Peyer's patch (tissue), 4 donors: ENCODE measurements at regions not wholly inside any gene's neighbourhood (a gene's known extent, or its start where the extent isn't known, plus 50 kb on each side); places are given as distances from the start of the nearest gene placed in this dataset.

Experiments used
- DNase-seq, 3 donors: peaks; one replicate each; pipeline ENCODE4 v3.0.0-alpha.2; 2017 to 2019
- H3K27ac ChIP-seq, 4 donors: fragments of 200-600 bp; sonication (generic); one replicate each; pipeline ENCODE4 v1.5.1; 2016 to 2019
- H3K27me3 ChIP-seq, 2 donors: fragments of 200-600 bp; sonication (generic); one replicate each; pipeline ENCODE4 v1.5.1; 2019
- H3K36me3 ChIP-seq, 3 donors: fragments of 200-600 bp; sonication (generic); one replicate each; pipeline ENCODE4 v1.5.1; 2016 to 2019
- H3K4me1 ChIP-seq, 4 donors: fragments of 200-600 bp; sonication (generic); one replicate each; pipeline ENCODE4 v1.5.1; 2016 to 2019
- H3K4me3 ChIP-seq, 4 donors: fragments of 200-600 bp; sonication (generic); 1 replicate in 3 of 4; 2 replicates in 1 of 4; pipeline ENCODE4 v1.5.1; 2016 to 2019; ENCODE audit warnings: mild to moderate bottlenecking in 1 of 4
- H3K9me3 ChIP-seq, 4 donors: fragments of 200-600 bp; sonication (generic); one replicate each; pipeline ENCODE4 v1.5.1; 2016 to 2019; ENCODE audit warnings: mild to moderate bottlenecking in 1 of 4
- POLR2A ChIP-seq, 2 donors: fragments of 450-650 bp; IDR thresholded peaks; one replicate each; pipeline ENCODE4 v1.5.1; 2017; ENCODE audit warnings: antibody characterized with exemption in 2 of 2, mild to moderate bottlenecking in 2 of 2, moderate library complexity in 2 of 2
- TF ChIP-seq, protein P1 (sequence below), 6 experiments: fragments of 450-650 bp in 4 of 6; fragments of 200-600 bp in 2 of 6; sonication (generic) in 1 of 6; IDR thresholded peaks; one replicate each; pipeline ENCODE4 v1.5.1; 2017 to 2019; ENCODE audit warnings: antibody characterized with exemption in 6 of 6, mild to moderate bottlenecking in 3 of 6, moderate library complexity in 1 of 6

DNA sequence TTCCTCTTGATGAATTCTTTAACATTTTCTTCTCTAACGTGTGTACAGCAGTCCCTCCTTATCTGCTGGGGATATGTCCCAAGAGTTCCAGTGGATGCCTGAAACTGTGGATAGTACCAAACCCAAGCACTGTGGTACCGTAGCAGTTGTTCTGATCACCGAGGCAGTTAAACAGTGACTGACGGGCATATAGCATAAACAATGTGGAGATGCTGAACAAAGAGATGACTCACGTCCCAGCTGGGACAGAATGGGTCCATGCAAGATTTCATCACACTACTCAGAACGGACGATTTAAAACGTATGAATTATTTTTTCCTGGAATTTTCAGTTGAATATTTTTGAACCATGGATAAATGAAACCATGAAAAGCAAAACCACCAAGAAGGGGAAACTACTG, 54.5 kb upstream of the SPAG16 start:
- Histone ChIP-seq H3K9me3 (no peaks in the 10 kb centered on the region), H3K36me3 (no peaks in the 10 kb centered on the region), H3K4me3 (no peak overlapping the region), H3K4me1 (no peaks in the 10 kb centered on the region), H3K27me3 (no peaks in the 10 kb centered on the region), H3K27ac (no peak overlapping the region)
- no peak for DNase-seq
- TF ChIP-seq, protein P1, sequence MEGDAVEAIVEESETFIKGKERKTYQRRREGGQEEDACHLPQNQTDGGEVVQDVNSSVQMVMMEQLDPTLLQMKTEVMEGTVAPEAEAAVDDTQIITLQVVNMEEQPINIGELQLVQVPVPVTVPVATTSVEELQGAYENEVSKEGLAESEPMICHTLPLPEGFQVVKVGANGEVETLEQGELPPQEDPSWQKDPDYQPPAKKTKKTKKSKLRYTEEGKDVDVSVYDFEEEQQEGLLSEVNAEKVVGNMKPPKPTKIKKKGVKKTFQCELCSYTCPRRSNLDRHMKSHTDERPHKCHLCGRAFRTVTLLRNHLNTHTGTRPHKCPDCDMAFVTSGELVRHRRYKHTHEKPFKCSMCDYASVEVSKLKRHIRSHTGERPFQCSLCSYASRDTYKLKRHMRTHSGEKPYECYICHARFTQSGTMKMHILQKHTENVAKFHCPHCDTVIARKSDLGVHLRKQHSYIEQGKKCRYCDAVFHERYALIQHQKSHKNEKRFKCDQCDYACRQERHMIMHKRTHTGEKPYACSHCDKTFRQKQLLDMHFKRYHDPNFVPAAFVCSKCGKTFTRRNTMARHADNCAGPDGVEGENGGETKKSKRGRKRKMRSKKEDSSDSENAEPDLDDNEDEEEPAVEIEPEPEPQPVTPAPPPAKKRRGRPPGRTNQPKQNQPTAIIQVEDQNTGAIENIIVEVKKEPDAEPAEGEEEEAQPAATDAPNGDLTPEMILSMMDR (IDR thresholded peaks at IDR 0.05), result no peak
- TF ChIP-seq POLR2A (IDR thresholded peaks at IDR 0.05), result no peak

DNA sequence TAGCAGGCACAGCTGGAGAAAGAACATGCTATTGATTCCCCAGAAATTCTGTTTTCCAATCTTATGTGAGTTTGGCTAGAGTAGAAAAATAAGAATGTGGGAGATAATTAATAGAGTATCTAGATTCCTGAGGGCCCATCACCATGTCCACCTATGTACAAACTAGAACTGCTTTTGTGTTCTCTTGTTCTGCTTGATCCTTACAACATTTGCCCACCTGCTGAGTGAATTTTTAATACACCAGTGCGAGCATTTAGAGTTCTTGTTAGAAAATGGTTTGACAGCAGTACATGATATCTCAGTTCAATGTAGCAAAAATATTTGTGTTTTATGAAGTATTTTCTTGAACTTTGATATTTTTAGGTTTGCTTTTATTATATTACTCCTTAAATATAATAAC, 52.3 kb upstream of the SPAG16 start:
- Histone ChIP-seq H3K27ac (no peak overlapping the region), H3K4me1 (no peaks in the 10 kb centered on the region), H3K27me3 (no peaks in the 10 kb centered on the region), H3K36me3 (no peaks in the 10 kb centered on the region), H3K4me3 (no peak overlapping the region), H3K9me3 (no peaks in the 10 kb centered on the region)
- no peak for DNase-seq
- no peak for TF ChIP-seq POLR2A (IDR thresholded peaks at IDR 0.05)
- TF ChIP-seq, protein P1 (IDR thresholded peaks at IDR 0.05), result no peak

DNA sequence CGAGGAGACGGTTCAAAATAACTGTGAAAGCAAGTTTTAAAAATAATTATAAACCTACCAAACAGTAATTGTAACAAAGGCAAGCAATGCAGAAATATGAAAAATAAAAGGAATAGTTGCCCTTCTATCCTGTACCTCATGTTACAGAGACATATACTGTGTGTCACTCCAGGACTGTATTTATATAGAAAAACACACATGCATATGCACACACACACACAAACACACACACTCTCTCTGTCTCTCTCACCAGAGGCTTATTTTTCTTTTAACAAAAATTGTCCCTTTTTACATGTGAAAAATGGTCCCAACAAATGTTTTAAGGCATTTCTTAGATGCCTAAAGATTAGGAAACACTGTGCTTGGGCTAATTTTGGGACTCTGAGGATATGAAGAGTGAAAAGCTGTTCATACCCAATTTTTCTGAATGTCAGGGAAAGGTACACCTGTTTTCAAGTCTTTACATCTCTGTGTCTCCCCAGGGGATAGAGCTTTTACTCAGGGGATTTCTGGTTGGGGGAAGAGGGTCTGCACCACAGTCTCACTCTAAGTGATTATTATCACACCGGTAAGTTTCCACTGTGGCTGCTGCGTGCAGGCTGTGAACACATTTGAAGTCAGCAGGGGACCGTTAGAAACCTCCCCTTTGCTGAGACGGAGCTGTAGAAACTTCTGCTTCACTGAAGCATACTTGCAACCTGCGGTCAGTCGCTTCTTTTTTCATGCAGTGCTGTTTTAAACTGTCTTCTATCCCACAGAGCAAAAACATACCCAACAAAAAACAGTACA, 51.4 kb upstream of the SPAG16 start:
- TF ChIP-seq, protein P1 (IDR thresholded peaks at IDR 0.05), result no peak
- TF ChIP-seq POLR2A (IDR thresholded peaks at IDR 0.05), result no peak
- Histone ChIP-seq H3K36me3 (no peaks in the 10 kb centered on the region), H3K27me3 (no peaks in the 10 kb centered on the region), H3K27ac (no peak overlapping the region), H3K9me3 (no peaks in the 10 kb centered on the region), H3K4me3 (no peak overlapping the region), H3K4me1 (no peaks in the 10 kb centered on the region)
- peak in 2 of 3 donors; percentile 51 to 66 for DNase-seq

DNA sequence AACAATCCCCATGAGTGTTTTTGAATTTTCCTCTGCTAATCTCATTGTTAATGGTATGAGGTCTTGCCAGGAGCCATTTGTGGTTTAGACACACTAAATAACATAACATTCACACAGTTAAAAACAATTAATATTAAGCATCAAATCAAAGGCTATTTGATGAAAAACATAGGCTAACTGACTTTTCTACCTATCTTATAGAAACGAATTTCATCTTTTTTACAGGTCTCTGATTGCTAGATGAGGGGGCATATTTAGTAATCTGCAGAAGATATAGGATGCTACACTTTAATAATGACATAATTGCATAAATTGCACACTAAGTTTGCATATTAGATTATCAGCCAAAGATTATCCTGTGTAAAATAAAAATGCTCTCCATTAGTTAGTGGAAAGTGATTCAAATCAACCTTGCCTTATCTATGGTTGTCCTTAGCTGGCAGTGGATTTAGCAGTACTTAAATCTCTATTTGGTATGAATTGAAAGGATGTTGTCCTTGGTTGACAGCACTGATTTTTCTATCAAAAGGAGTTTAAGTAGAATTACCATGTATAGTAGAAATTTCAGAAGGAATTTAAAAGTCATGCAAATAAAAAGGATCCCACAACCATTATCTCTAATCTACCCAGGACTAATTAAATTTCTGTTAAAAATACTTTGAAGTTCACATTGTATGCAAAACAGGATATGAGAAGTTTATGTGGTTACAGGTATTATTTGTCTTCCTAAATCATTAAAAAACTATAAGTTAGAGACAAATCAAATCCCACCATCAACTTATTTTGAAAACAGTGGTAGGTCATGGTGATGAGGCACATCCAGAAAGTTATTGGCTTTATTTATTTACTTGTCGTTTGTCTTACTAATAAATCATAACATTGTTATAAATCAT, 50.6 kb upstream of the SPAG16 start:
- no peak for DNase-seq
- Histone ChIP-seq H3K4me3 (no peak overlapping the region), H3K36me3 (no peaks in the 10 kb centered on the region), H3K9me3 (no peaks in the 10 kb centered on the region), H3K27me3 (no peaks in the 10 kb centered on the region), H3K27ac (no peak overlapping the region), H3K4me1 (no peaks in the 10 kb centered on the region)
- TF ChIP-seq, protein P1 (IDR thresholded peaks at IDR 0.05), result no peak
- TF ChIP-seq POLR2A (IDR thresholded peaks at IDR 0.05), result no peak
